ENCODE measurements at regions not wholly inside any gene's neighbourhood (a gene's known extent, or its start where the extent isn't known, plus 50 kb on each side); places are given as distances from the start of the nearest gene placed in this dataset.

GRCh38 chr5:167530548-167530947, 760.9 kb upstream of the WWC1 start:
- no peaks in the 10 kb centered on the region for H3K9me3 ChIP-seq
- whole genome bisulfite sequencing, 2 donors = 68 to 89% methylated on average over 13 of the region's 13 CpGs
- TF ChIP-seq CTCF (IDR thresholded peaks at IDR 0.05) (no peak), POLR2A (IDR thresholded peaks at IDR 0.05) (no peak)
- no peaks in the 10 kb centered on the region for H3K27me3 ChIP-seq
- DNase-seq (no peak), ATAC-seq (no peak)
- intact Hi-C loops (cut with DNase I) = no loop called here
- H3K4me1 ChIP-seq = no peaks in the 10 kb centered on the region
- H3K4me3 ChIP-seq = no peak overlapping the region
- H3K27ac ChIP-seq = no peak overlapping the region
- H3K36me3 ChIP-seq (replicated peaks in 1 of 2; ENCODE audit: insufficient read depth in 1 of 2, low read depth in 2 of 2) = no peaks in the 10 kb centered on the region

- DNase-seq (no peak), ATAC-seq (no peak)
- 79 to 83% methylated on average over 11 of the region's 11 CpGs for WGBS, 2 donors
- no peak overlapping the region for H3K4me3 ChIP-seq
- TF ChIP-seq POLR2A (IDR thresholded peaks at IDR 0.05) (no peak), CTCF (IDR thresholded peaks at IDR 0.05) (no peak)
- no peaks in the 10 kb centered on the region for H3K4me1 ChIP-seq
- no peaks in the 10 kb centered on the region for H3K9me3 ChIP-seq
- H3K27me3 ChIP-seq = no peaks in the 10 kb centered on the region
- H3K36me3 ChIP-seq (replicated peaks in 1 of 2; ENCODE audit: insufficient read depth in 1 of 2, low read depth in 2 of 2) = no peaks in the 10 kb centered on the region
- no peak overlapping the region for H3K27ac ChIP-seq
- intact Hi-C loops (cut with DNase I) = no loop called here
Measured at GRCh38 chr5:167533814-167534795, 757.3 kb upstream of the WWC1 start.

GRCh38 chr5:167539747-167540146, 751.7 kb upstream of the WWC1 start:
- 75 to 78% methylated on average over 5 of the region's 5 CpGs for WGBS, 2 donors
- Histone ChIP-seq H3K36me3 (replicated peaks in 1 of 2; ENCODE audit: insufficient read depth in 1 of 2, low read depth in 2 of 2) (no peaks in the 10 kb centered on the region), H3K27me3 (no peaks in the 10 kb centered on the region), H3K4me3 (no peak overlapping the region), H3K4me1 (no peaks in the 10 kb centered on the region), H3K27ac (no peak overlapping the region), H3K9me3 (no peaks in the 10 kb centered on the region)
- TF ChIP-seq CTCF (IDR thresholded peaks at IDR 0.05) (no peak), POLR2A (IDR thresholded peaks at IDR 0.05) (no peak)
- intact Hi-C loops (cut with DNase I) = no loop called here
- DNase-seq (no peak), ATAC-seq (no peak)

- Histone ChIP-seq H3K27me3 (no peaks in the 10 kb centered on the region), H3K36me3 (replicated peaks in 1 of 2; ENCODE audit: insufficient read depth in 1 of 2, low read depth in 2 of 2) (no peaks in the 10 kb centered on the region), H3K4me1 (no peaks in the 10 kb centered on the region), H3K4me3 (no peak overlapping the region), H3K27ac (no peak overlapping the region), H3K9me3 (no peaks in the 10 kb centered on the region)
- 85 to 88% methylated on average over 4 of the region's 4 CpGs for WGBS, 2 donors
- no peak for TF ChIP-seq POLR2A (IDR thresholded peaks at IDR 0.05)
- no peak for TF ChIP-seq CTCF (IDR thresholded peaks at IDR 0.05)
- DNase-seq (no peak), ATAC-seq (no peak)
- intact Hi-C loops (cut with DNase I) = no loop called here
Measured at GRCh38 chr5:167546270-167546669, 745.2 kb upstream of the WWC1 start.

- Histone ChIP-seq H3K36me3 (replicated peaks in 1 of 2; ENCODE audit: insufficient read depth in 1 of 2, low read depth in 2 of 2) (no peaks in the 10 kb centered on the region), H3K27ac (no peak overlapping the region), H3K4me1 (no peaks in the 10 kb centered on the region), H3K27me3 (no peaks in the 10 kb centered on the region), H3K9me3 (no peaks in the 10 kb centered on the region), H3K4me3 (no peak overlapping the region)
- TF ChIP-seq POLR2A (IDR thresholded peaks at IDR 0.05) (no peak), CTCF (IDR thresholded peaks at IDR 0.05) (no peak)
- WGBS, 2 donors = 77 to 82% methylated on average over 5 of the region's 5 CpGs
- no peak for DNase-seq
- intact Hi-C loops (cut with DNase I) = no loop called here
- no peak for ATAC-seq
Measured at GRCh38 chr5:167552356-167552755, 739.1 kb upstream of the WWC1 start.
